ENCODE measurements at regions not wholly inside any gene's neighbourhood (a gene's known extent, or its start where the extent isn't known, plus 50 kb on each side); places are given as distances from the start of the nearest gene placed in this dataset.
"Not testable (repeated sequence)": the region's sequence is repeated elsewhere in the genome, so short reads cannot be mapped to it uniquely, and the experiment has no call there.

GRCh38 chr13:53298396-53298795 is 269.8 kb downstream of the OLFM4 start:
- DNase-seq, result no peak

- no peak for DNase-seq
These were observed 272.8 kb downstream of the OLFM4 start for GRCh38 chr13:53301449-53301848.

- DNase-seq, result not testable (repeated sequence)
These were observed 276.8 kb downstream of the OLFM4 start for GRCh38 chr13:53305419-53305818.

GRCh38 chr13:53310786-53311185 is 282.2 kb downstream of the OLFM4 start:
- no peak for DNase-seq

GRCh38 chr13:53311561-53311960 is 282.9 kb downstream of the OLFM4 start:
- no peak for DNase-seq

- DNase-seq, result no peak
These were observed 292.7 kb downstream of the OLFM4 start for GRCh38 chr13:53321296-53321801.

GRCh38 chr13:53324656-53325055 is 296.0 kb downstream of the OLFM4 start:
- no peak for DNase-seq

GRCh38 chr13:53326716-53327115 is 298.1 kb downstream of the OLFM4 start:
- DNase-seq, result no peak

- DNase-seq, result no peak
These were observed 299.2 kb downstream of the OLFM4 start for GRCh38 chr13:53327680-53328315.

- DNase-seq, result no peak
These were observed 308.0 kb downstream of the OLFM4 start for GRCh38 chr13:53336441-53337160.

- DNase-seq, result no peak
These were observed 310.1 kb downstream of the OLFM4 start for GRCh38 chr13:53338760-53339159.

GRCh38 chr13:53340505-53341143 is 312.0 kb downstream of the OLFM4 start:
- no peak for DNase-seq

- DNase-seq, result no peak
These were observed 312.5 kb downstream of the OLFM4 start for GRCh38 chr13:53341144-53341510.

- DNase-seq, result no peak
These were observed 314.2 kb downstream of the OLFM4 start for GRCh38 chr13:53342623-53343360.

- no peak for DNase-seq
These were observed 314.7 kb downstream of the OLFM4 start for GRCh38 chr13:53343361-53343744.

GRCh38 chr13:53351021-53351420 is 322.4 kb downstream of the OLFM4 start:
- no peak for DNase-seq

GRCh38 chr13:53357582-53357981 is 329.0 kb downstream of the OLFM4 start:
- DNase-seq, result no peak

GRCh38 chr13:53368948-53369347 is 340.3 kb downstream of the OLFM4 start:
- DNase-seq, result no peak

- no peak for DNase-seq
These were observed 350.9 kb downstream of the OLFM4 start for GRCh38 chr13:53379485-53379884.

GRCh38 chr13:53382008-53382407 is 353.4 kb downstream of the OLFM4 start:
- no peak for DNase-seq

- DNase-seq, result no peak
These were observed 369.4 kb downstream of the OLFM4 start for GRCh38 chr13:53398051-53398450.

- DNase-seq, result no peak
These were observed 377.0 kb downstream of the OLFM4 start for GRCh38 chr13:53405616-53406015.

- no peak for DNase-seq
These were observed 379.7 kb downstream of the OLFM4 start for GRCh38 chr13:53408306-53408705.
